ENCODE measurements at regions not wholly inside any gene's neighbourhood (a gene's known extent, or its start where the extent isn't known, plus 50 kb on each side); places are given as distances from the start of the nearest gene placed in this dataset.
"Not testable (repeated sequence)": the region's sequence is repeated elsewhere in the genome, so short reads cannot be mapped to it uniquely, and the experiment has no call there.

- H3K4me3 ChIP-seq (ENCODE audit: low read depth, low read length): no peak overlapping the region
- no peak for TF ChIP-seq CTCF (conservative IDR thresholded peaks at IDR 0.05; ENCODE audit: low read depth, low read length)
- no peak for DNase-seq (ENCODE audit: low read depth)
These were observed 1173.9 kb upstream of the TMEFF2 start for GRCh38 chr2:193368615-193369014.

- DNase-seq (ENCODE audit: low read depth): no peak
- no peak overlapping the region for H3K4me3 ChIP-seq (ENCODE audit: low read depth, low read length)
- TF ChIP-seq CTCF (conservative IDR thresholded peaks at IDR 0.05; ENCODE audit: low read depth, low read length): no peak
These were observed 1162.8 kb upstream of the TMEFF2 start for GRCh38 chr2:193357508-193357907.

- DNase-seq (ENCODE audit: low read depth); H3K4me3 ChIP-seq (ENCODE audit: low read depth, low read length): not testable (repeated sequence)
These were observed 1158.0 kb upstream of the TMEFF2 start for GRCh38 chr2:193352665-193353242.

- no peak for DNase-seq (ENCODE audit: low read depth)
- no peak for TF ChIP-seq CTCF (conservative IDR thresholded peaks at IDR 0.05; ENCODE audit: low read depth, low read length)
- no peak overlapping the region for H3K4me3 ChIP-seq (ENCODE audit: low read depth, low read length)
These were observed 1155.8 kb upstream of the TMEFF2 start for GRCh38 chr2:193350509-193350908.

GRCh38 chr2:193349642-193350041 is 1154.9 kb upstream of the TMEFF2 start:
- no peak for DNase-seq (ENCODE audit: low read depth)
- no peak for TF ChIP-seq CTCF (conservative IDR thresholded peaks at IDR 0.05; ENCODE audit: low read depth, low read length)
- no peak overlapping the region for H3K4me3 ChIP-seq (ENCODE audit: low read depth, low read length)

GRCh38 chr2:193348055-193348454 is 1153.3 kb upstream of the TMEFF2 start:
- DNase-seq (ENCODE audit: low read depth): no peak
- H3K4me3 ChIP-seq (ENCODE audit: low read depth, low read length): no peak overlapping the region
- TF ChIP-seq CTCF (conservative IDR thresholded peaks at IDR 0.05; ENCODE audit: low read depth, low read length): no peak

GRCh38 chr2:193336781-193337180 is 1142.0 kb upstream of the TMEFF2 start:
- no peak for TF ChIP-seq CTCF (conservative IDR thresholded peaks at IDR 0.05; ENCODE audit: low read depth, low read length)
- no peak overlapping the region for H3K4me3 ChIP-seq (ENCODE audit: low read depth, low read length)
- DNase-seq (ENCODE audit: low read depth): no peak

Measured in choroid plexus epithelial cell (primary cell).